NCI-H2029 (cell line): ENCODE measurements at regions not wholly inside any gene's neighbourhood (a gene's known extent, or its start where the extent isn't known, plus 50 kb on each side); places are given as distances from the start of the nearest gene placed in this dataset.

Experiments
- DNase-seq: peaks from one replicate; lab custom pipeline; 2025; lab: John Stamatoyannopoulos, UW

DNA sequence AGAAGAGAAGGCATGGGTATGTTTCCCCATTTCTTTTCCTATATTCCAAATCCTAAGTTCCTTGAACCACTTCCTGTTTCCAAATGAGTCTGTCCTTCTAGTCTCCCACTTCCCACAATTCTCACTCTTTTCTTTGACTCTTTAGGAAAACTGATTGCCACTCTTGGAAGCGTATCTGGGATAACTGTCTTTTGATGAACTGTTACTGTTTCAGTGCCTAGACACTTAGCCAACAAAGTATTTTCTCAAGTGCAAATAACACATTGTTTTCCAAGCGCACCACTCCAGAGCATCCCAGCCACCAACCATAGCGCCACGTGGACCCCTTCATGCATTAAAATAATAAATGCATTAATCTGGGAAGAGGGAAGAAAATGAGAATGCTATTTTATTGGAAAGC lies 342.8 kb downstream of the MTX2 start:
- DNase-seq: no peak

- no peak for DNase-seq
These were observed 343.5 kb downstream of the MTX2 start for GRCh38 chr2:176612736-176613135.

GRCh38 chr2:176613323-176613987 lies 344.2 kb downstream of the MTX2 start:
- DNase-seq: no peak

GRCh38 chr2:176614049-176614448 lies 344.8 kb downstream of the MTX2 start:
- no peak for DNase-seq

DNA sequence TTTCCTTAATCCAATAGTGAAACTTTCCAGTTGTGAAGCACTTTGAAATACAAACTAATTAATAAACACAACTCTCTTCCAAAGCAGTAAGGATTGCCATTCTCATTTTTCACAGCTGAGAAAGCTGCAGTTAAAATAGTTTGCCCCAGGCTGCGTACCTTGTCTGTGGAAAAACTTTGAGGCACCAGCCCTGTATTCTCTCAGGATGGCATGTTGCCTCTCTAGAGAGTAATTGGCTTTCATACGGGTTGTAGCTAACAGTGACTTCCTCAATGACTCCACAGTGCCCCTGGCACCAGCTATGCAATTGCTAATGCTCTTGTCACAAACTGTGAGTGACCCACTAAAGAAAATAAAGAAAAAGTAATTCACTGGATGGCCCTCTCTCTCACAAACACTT lies 345.7 kb downstream of the MTX2 start:
- DNase-seq: no peak

DNA sequence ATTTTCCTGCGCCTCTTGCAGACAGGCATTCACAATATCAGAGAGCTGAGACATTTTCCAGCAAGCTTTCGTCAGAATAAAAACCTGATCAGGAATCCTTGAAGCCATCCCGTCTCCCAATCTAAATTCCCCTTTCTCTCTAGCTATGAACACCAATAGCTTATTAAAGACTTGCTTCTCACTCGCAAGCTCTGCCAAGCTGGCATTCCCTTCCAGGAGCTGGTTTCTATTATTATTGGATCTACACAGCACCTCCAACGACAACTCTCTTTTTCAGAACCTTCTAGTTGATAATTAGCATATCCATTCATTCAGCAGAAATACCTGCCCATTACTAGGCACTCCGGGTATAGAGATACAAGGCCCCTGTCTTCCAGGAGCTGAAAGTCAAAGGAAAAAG lies 350.3 kb downstream of the MTX2 start:
- DNase-seq: no peak

GRCh38 chr2:176621350-176621749 lies 352.1 kb downstream of the MTX2 start:
- DNase-seq: no peak

GRCh38 chr2:176622792-176623191 lies 353.6 kb downstream of the MTX2 start:
- DNase-seq: no peak

GRCh38 chr2:176626796-176627195 lies 357.6 kb downstream of the MTX2 start:
- no peak for DNase-seq

DNA sequence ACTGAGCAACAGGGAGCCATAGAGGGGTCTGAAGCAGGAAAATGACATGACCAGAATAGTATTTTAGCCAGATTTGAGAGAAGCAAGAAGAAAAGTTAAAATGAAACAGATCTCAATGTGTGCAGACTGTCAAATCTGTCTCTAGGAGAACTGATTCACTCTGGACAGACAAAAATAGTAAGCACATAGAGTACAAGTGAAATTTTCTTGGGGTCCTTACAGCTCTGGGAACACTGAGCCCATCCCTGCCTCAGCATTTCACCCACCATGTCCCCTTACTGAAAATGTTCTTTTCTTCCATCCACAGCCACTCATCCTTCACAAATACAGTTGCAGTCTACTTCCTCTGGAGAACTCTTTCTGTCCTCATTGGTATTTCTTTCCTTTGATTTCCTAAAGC lies 359.2 kb downstream of the MTX2 start:
- no peak for DNase-seq

DNA sequence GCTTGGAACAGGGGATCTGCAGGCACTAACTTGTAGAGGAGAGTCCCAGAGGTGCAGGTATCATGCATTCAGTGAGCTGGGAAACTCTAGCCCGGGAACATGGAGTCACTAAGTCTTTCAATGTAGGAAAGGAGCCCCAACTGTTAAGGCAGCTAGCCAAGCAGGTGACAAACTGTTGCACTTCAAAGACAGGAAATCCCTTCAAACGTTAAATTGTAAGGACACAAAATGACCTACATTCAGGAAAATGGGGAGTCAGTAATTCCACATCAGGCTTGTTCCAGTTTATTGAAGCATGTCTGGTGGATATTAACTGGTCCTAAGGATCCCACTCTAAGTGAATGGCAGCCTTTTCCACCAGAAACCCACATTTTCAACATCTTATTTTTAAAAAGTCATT lies 364.5 kb downstream of the MTX2 start:
- no peak for DNase-seq

GRCh38 chr2:176636401-176636800 lies 367.2 kb downstream of the MTX2 start:
- DNase-seq: no peak

DNA sequence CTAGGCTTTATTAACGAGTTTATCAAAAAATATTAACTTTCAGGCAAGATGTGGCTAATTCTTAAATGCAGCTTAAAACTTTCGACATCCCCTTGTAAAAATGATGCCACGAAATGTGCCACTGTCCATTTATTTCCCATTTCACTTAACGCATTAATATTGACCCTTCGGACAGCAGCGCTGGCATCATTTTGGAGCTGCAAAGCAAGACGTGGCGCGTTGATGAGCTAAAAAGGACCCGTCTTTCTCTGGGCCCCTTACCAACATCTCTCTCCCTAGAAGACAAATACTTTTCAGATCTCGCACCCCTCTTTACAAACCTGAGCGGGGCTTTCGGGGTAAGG lies 367.9 kb downstream of the MTX2 start:
- no peak for DNase-seq

DNA sequence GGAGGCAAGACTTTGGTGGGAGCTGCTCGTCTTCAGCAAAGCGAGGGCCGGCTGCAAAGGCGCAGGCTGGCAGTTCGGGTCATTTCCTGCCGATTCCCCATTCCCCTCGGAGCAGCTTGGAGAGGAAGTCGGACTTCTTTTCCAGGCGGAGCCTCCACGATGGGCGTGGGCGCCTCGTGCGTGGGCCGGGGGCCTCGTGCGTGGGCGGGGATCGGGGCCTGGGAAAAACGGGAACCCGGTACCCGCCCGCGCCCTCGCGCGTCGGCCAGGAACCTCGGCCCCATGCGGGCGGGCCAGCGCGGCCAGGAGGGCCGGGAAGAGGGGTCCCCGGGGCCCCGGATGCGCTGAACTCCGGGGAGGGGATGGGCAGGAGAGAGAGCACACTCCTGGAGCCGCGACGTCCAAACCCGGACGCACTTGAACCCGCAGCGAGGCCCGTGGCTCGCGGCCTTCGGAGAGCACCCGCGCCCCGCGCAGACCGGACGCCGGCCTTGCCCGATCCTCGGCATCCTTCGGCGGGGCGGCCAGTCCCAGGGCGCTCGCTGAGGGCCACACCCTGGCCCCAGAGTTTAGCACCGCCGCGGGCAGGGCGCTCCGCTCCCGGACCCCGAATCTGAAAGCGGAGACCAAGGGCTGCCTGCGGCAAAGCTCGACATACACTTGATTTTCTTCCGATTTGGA lies 368.4 kb downstream of the MTX2 start:
- peak; percentile 40 for DNase-seq

DNA sequence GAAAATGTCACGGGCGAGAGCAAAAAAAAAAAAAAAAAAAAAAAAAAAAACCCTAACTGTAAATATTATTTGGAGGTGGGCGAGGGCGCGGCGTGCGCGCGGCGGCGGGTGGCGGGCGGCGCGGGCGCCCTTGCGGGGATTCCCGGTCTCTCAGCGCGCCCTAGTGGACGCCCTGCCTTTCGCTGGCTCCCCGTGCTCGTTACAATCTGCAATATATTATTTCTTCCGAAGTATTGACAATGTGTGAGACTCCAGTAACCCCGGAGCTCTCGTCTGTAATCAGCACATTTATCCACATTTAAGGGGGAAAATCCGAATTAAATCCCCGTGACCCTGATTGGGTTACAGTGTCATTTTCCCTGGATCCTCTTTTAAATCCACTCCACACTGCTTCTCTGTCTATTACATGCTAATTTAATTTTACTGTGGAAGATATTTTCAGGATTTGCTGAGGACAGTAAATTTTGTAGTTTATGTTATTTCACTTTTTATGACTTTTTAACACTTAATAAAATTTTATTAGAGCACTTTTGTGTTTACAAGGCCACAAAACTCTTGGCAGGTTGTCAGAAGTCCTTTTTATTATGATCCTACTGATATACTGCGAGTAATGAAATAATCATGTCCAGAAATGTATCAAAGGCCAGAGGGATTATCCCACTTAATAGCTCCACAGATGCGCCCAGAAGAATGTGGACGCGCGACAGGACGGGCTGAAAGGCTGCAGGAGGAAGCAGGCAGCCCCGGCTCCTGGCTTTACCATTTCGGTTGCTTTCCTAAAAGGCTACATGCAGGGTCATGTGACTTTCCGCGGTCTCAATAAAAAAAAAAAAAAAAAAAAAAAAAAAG lies 369.1 kb downstream of the MTX2 start:
- DNase-seq: peak; percentile 56

DNA sequence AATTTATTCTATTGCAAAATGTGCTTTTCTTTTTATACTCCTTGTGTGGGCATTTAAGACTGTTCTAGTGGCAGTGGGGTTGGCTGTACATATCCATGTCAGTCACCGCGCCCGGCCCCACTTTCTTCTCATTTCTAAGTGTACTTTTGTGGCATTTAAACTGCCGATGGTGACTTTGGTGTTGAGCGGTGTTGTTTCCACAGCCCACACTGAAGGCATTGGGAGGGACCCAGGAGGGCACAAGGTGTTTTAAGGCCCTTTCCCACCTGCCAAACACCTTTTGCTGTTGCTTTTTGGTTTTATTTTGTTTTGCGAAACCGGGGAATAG lies 369.7 kb downstream of the MTX2 start:
- no peak for DNase-seq

DNA sequence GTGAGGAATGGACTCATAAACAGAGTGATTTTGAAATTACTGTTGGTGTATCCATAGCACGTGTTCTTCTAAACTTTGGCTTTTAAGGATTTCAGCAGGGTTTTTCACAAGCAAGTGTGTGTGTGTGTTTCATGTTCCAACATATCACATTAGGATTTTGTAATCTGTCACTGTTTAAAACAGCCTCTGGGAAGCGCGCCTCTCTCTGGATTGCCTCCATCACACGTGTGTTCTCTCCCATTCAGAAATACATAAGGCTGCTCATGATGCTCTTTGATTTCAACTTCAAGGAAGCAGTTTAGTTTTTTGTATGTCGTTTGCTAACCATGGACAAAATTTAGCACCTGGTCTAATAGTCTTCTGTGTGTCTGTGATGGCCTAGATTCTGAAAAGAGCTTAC lies 370.4 kb downstream of the MTX2 start:
- no peak for DNase-seq

- DNase-seq: no peak
These were observed 372.2 kb downstream of the MTX2 start for GRCh38 chr2:176641436-176641835.

DNA sequence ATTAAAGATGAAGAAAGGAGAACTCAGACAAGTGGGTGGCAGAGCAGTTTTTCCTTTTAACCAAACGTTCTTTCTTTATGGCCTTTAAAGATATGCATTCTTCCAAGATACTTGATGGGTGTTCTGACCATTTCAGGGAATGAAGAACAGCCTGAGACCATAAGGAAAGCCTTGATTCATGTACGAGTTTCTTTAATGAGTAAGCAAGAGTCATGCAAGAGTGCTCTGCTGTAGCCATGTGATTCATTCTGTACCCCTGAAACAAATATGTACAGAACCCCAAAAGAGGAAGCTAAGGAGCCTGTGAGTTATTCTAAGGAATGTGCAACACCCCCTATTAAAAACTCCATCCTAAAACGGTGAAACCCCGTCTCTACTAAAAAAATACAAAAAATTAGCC lies 372.8 kb downstream of the MTX2 start:
- DNase-seq: no peak

DNA sequence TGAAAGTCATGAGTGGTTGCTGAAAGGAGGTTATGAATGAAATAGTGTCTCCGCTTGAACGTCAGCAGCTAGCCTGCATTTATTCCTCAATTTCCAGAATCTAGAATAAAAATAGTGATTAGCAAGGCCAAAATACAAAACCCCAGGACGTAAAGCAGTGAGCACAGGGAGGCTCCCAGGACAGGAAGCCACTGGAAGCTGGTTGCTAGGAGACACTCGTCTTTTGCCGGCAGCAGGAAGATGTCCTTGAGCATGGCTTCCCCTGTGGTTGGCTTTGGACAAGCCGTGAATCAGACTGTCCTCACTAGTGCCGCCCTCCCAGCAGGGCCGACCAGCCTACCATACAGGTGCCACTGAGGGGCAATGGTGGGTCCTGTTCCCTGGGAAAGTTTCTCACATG lies 374.4 kb downstream of the MTX2 start:
- peak; percentile 30 for DNase-seq

GRCh38 chr2:176645494-176645893 lies 376.3 kb downstream of the MTX2 start:
- DNase-seq: no peak

DNA sequence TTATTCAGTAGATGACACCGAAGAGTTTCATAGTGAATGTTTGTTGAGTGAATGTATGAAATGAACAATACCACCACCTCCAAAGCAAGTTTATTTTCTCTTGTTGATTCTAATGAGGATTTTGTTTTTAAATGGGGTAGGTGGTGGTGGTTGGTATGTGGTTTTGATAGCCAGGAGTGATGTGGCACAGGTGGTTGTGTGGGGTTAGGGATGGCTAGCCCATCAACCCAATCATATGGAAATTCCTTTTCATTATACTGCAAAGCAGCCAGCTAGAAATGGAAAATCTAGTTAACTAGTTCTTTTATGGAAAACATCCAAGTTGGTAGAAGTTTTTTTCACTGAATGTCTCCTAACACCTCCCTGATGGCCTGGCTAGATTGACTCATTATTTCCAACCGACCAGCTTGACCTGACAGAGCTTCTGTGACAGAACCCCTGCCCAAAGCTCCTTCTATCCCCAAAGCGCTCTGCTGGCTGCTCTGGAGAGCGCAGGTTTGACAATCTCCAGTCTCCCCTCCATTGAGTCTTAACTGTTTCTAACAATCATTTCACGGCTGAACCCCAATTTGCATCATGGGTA lies 376.9 kb downstream of the MTX2 start:
- no peak for DNase-seq
